HG03442 (cell line): ENCODE measurements at regions not wholly inside any gene's neighbourhood (a gene's known extent, or its start where the extent isn't known, plus 50 kb on each side); places are given as distances from the start of the nearest gene placed in this dataset.

Experiments used
- ATAC-seq: cut with Tn5 transposase; IDR thresholded peaks from one replicate; pipeline ENCODE4 v1.9.1; 2021; ENCODE audit warnings: mild to moderate bottlenecking, moderate library complexity; ENCODE audit not compliant: unreplicated experiment

DNA sequence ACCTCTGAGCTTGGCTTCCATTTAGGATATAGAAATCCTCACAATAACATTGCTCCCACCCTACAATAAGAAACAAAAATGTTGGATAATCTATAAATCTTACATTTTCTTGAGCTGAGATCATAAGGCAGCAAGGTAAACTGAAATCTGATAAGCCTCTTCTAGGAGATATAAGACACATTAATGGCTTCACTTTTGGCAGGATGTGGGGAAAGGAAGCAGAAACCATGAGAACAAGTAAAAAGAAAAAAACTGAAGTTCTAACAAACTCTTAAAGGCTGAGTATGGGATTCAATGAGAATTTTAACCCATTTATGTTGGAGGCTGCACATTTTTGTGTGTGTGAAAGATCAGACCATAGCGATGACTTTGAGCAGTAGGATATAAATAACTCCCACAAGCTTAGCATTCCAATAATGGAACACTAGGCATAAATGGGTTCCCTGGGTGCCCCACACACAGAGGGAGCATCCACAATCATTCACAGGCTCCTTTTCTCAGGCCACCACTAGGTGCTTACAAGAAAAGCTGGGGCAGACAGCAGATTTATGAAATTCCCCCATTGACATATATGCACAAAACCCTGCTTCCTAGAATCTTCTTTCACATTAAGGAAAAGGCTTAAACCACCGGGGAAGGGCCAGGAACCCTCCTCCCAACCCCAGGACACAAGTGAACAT is 564.9 kb upstream of the MGMT start:
- ATAC-seq: no peak

DNA sequence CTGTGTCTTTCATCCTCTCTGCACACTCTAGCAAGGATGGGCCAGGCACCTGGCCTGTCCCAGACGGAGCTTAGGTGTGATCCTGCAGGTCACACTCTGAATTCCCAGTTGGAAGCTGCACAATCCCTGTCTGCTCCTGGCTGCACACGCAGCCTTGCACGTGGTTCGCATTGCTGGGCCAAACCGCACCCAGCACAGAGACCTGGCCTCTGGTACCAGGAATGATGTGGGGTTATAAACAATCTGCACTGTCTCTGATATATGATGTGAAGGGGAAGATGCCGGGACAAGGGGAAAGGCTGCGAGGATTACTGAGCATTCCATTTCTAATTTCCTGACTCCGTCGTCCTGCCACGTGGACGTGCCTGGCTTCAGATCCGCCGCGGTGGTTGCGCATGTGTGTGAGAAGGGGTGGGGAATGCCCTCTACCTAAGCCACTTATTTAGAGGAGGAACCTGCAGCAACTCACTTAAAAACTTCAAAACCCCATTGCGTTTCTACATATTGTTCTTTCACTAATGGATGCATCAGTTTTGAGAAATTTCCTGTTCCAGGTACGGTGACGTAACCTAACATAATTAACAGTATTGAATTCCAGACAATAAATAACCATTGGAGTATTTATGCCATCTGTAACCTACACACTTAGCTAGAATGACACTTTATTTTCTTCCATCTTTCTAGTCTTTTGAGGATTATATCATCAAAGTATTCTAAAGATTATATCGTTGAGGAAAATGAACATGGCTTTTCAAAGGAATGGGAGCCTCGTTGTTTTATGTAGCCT is 559.7 kb upstream of the MGMT start:
- ATAC-seq: no peak

- no peak for ATAC-seq
These were observed 558.9 kb upstream of the MGMT start for GRCh38 chr10:128908099-128908498.

DNA sequence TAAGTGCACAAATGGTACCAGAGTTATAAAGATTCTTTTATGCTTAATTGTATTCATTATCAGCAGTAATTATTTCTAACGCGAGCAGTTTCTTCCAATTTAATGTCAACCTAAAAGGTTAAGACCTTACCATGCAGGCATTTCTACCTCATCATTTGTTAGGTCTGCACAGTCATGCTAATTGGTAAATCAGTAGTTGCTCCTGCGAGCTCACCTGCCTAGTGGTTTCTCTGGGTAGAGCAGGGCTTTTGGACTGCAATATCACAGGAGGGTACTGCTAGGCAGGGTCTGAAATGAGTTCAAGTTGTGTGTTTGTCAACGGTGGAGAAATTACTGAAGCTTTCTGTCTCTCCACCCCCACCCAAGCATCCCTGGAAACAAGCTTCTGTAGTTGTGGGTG is 558.5 kb upstream of the MGMT start:
- ATAC-seq: no peak

GRCh38 chr10:128912568-128913311 is 554.3 kb upstream of the MGMT start:
- ATAC-seq: no peak

DNA sequence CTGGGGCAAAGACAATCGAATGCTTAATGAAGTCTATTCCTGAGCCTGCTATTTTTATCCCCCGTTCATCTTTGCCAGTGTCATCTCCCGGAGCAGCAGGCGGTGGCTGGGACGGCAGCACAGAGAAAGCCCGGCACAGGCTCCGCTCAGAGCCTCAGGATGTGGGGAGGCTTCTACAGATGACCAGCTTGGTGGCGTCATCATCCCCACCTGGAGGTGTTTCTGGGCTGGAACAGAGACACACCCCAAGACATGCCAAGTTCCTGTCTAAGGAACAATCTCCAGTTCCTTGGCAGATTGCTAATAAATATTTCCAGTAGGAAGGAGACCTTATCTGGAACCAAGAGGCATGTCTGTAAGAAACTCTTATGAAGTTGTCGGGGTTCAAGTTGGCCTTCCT is 552.4 kb upstream of the MGMT start:
- ATAC-seq: no peak

GRCh38 chr10:128915630-128916029 is 551.4 kb upstream of the MGMT start:
- ATAC-seq: no peak

- no peak for ATAC-seq
These were observed 550.7 kb upstream of the MGMT start for GRCh38 chr10:128916383-128916782.

GRCh38 chr10:128921389-128922022 is 545.5 kb upstream of the MGMT start:
- ATAC-seq: no peak

DNA sequence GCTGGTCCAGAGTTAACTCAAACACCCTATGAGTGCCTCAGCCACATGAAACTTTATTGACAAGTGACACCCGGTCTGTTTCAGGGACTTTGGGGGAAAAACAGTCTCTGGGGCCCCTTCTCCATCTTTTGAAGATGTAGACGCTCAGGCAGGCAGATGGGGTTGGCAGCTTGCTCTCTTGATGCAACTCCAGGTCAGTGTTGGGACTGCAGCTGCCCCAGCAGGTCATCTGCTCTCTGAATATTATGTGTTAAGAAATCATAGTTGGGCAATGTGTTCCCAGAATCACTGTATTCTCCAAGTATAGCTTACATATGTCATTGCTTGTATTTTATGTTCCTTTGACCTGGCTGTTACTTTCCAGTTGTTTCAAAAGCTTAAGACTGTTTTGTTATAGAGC is 544.9 kb upstream of the MGMT start:
- ATAC-seq: no peak

GRCh38 chr10:128922619-128923196 is 544.3 kb upstream of the MGMT start:
- no peak for ATAC-seq

- no peak for ATAC-seq
These were observed 542.1 kb upstream of the MGMT start for GRCh38 chr10:128924918-128925317.

DNA sequence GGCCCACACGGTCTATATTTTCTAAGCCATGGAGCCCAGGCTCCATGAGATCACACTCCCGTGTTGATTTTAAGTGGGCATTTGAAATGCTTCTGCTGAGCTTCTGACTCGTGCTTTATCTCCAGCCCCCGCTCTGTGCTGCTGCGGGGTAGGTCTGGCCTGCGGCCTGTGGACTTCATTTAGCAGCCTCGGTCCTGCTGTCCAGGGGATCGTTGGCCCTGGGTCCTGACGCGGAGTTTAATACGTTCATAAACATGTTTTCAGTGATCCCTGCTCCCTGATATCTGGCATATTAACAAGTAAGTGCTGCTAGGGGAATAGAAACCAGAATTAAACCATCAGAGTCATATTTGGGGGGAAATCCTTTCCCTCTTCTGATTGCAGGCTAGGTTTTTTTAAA is 540.3 kb upstream of the MGMT start:
- no peak for ATAC-seq

GRCh38 chr10:128927497-128928161 is 539.4 kb upstream of the MGMT start:
- ATAC-seq: no peak

DNA sequence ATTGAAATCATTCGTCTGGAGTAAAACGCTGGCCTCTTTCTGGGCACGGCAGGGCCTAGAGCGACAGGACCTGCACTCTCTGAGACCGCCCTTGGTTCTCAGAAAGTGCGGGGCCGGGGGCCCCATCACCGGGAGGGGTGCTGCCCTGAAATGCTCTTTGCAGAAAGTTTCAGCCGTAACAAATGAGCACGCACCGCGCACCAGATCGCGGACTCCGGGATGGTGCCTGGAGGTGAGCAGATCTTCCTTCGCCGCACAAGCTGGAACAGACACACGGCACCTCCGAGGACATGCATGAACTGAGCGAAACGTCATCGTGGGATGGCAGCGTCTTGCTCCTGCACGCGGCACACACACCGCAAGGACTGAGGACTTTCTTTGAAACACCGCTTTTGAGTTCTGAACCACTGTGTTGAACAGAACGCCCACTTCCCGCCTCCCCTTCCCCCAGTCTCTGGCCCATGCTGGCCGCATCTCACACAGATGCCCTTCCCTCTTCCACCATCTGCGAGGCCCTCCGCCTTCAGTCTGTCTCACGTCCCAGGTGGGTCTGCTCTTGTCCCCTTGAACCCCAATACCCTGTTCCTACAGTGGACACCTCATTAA is 538.7 kb upstream of the MGMT start:
- no peak for ATAC-seq

- no peak for ATAC-seq
These were observed 537.9 kb upstream of the MGMT start for GRCh38 chr10:128929131-128929530.

GRCh38 chr10:128929767-128930166 is 537.3 kb upstream of the MGMT start:
- no peak for ATAC-seq

GRCh38 chr10:128930515-128930914 is 536.5 kb upstream of the MGMT start:
- no peak for ATAC-seq

DNA sequence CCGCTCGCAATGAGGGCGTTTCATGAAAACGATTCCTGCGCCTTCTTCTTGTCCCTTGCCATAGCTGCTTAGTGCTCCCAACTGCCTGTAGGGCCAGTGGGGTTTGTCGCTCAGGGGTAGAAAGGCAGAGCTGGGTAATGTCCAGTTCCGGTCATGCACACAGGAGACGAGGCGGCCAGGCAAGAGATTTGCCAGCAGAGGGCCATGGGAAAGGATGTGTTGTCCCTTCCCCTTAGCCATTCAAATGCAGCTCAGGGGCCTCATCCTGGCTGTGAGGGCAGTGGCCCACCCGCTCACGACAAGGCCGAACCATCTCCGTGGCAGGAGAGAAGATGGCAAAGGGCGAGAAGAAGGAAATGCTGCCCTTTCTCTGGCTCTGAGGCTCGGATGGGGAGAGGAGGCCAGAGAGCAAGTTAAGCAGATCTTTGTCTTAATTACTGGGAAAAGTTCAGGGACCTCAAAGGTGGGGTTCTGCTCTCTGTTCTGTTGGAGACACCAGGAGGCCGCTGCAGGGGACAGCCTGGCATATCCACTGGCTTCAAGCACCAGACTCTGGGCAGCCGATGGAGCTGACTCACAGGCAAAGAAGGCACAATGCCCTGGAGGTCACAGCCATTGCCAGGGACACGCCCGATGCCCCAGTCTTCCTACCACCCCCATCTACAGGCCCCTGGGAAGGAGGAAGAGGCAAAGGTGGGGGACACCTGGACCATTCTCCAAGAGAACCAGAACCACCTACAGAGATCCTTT is 534.8 kb upstream of the MGMT start:
- no peak for ATAC-seq
